ENCODE measurements at regions not wholly inside any gene's neighbourhood (a gene's known extent, or its start where the extent isn't known, plus 50 kb on each side); places are given as distances from the start of the nearest gene placed in this dataset.
A peak's percentile ranks its signal among the peaks of the same experiment; 100 is the strongest.

GRCh38 chr15:48012191-48012590 lies 108.6 kb upstream of the SLC24A5 start:
- Histone ChIP-seq H3K9me3 (replicated peaks) (no peaks in the 10 kb centered on the region), H3K27ac (no peak overlapping the region)

GRCh38 chr15:48016865-48017264 lies 103.9 kb upstream of the SLC24A5 start:
- DNase-seq: no peak
- Histone ChIP-seq H3K36me3 (no peaks in the 10 kb centered on the region), H3K9me3 (replicated peaks) (no peaks in the 10 kb centered on the region), H3K27me3 (no peaks in the 10 kb centered on the region), H3K27ac (no peak overlapping the region), H3K4me1 (no peaks in the 10 kb centered on the region), H3K4me3 (no peak overlapping the region)

More at GRCh38 chr15:48012191-48012590, 108.6 kb upstream of the SLC24A5 start:
- no peak for DNase-seq
- Histone ChIP-seq H3K27me3 (no peaks in the 10 kb centered on the region), H3K4me3 (no peak overlapping the region), H3K4me1 (no peaks in the 10 kb centered on the region), H3K36me3 (no peaks in the 10 kb centered on the region)

GRCh38 chr15:48017747-48018146 lies 103.0 kb upstream of the SLC24A5 start:
- Histone ChIP-seq H3K4me3 (no peak overlapping the region), H3K9me3 (replicated peaks) (no peaks in the 10 kb centered on the region), H3K27ac (no peak overlapping the region), H3K27me3 (no peaks in the 10 kb centered on the region), H3K4me1 (no peaks in the 10 kb centered on the region), H3K36me3 (no peaks in the 10 kb centered on the region)
- peak in 1 of 2 experiments; percentile 3 for DNase-seq

DNA sequence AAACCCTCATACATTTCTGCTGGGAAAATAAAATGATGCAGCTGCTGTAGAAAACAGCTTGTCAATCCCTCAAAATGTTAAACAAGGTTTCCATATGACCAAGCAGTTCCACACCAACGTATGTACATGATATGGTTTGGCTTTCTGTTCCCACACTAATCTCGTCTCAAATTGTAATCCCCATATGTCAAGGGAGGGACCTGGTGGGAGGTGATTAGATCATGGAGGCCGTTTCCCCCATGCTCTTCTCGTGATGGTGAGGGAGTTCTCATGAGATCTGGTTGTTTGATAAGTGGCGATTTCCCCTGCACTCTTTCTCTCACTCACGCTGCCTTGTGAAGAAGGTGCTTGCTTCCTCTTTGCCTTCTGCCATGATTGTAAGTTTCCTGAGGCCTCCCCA lies 100.6 kb upstream of the SLC24A5 start:
- H3K9me3 ChIP-seq (replicated peaks): no peaks in the 10 kb centered on the region
- DNase-seq: no peak
- H3K36me3 ChIP-seq: no peaks in the 10 kb centered on the region

DNA sequence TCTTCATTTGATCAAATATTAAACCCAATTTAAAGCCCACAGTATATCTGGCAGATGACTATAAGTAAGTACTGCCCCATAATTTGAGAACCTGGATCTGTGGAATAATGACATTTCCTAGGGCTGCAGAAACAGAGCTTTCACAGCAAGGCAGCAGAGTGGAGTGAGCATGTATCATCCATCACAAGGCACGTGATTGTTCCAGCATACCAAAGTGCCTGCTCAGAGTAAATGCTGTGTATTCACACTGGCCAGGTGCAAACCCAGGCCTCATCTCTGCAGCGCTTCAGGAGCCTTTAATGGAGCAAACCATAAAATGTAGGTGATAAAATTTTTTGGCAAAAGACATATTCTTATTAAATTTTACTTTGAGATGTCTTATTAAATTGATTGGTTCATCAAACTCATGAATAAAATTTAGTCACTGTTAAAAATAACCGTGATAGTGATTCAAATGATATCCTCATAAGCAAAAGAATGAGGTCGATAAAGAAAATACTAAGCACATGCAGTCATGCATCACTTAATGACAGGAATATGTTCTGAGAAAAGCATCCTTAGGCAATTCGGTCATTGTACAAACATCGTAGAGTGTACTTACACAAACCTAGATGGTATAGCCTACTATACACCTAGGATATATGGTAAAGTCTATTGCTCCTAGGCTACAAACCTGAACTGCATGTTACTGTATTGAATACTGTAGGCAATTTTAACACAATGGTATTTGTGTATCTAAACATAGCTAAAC lies 99.3 kb upstream of the SLC24A5 start:
- Histone ChIP-seq H3K9me3 (replicated peaks) (no peaks in the 10 kb centered on the region), H3K4me1 (no peaks in the 10 kb centered on the region), H3K27ac (no peak overlapping the region), H3K36me3 (no peaks in the 10 kb centered on the region), H3K27me3 (no peaks in the 10 kb centered on the region), H3K4me3 (no peak overlapping the region)
- no peak for DNase-seq

More for the DNA sequence above, 100.6 kb upstream of the SLC24A5 start:
- Histone ChIP-seq H3K27ac (no peak overlapping the region), H3K4me3 (no peak overlapping the region), H3K27me3 (no peaks in the 10 kb centered on the region), H3K4me1 (no peaks in the 10 kb centered on the region)

DNA sequence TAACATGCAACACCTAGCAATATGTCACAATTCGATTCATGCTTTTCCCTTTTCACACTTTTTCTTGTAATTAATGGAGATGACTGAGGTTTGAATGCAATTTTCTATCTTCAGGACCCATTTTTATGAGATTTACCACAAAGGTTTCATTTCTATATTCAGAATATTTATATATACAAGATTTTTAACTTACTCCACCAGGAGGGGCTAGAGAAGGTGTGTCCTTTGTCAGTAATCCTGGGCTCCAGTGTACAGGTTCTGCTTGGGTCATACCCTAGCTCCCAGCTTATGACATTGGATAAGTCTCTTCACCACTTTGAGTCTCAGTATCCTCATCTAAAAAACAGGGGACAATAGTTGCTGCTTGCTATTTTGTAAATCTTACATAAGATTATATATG lies 95.7 kb upstream of the SLC24A5 start:
- no peak overlapping the region for H3K27ac ChIP-seq
- no peak for DNase-seq
- H3K4me1 ChIP-seq: no peaks in the 10 kb centered on the region
- H3K4me3 ChIP-seq: no peak overlapping the region
- H3K36me3 ChIP-seq: no peaks in the 10 kb centered on the region
- H3K9me3 ChIP-seq (replicated peaks): no peaks in the 10 kb centered on the region
- no peaks in the 10 kb centered on the region for H3K27me3 ChIP-seq

DNA sequence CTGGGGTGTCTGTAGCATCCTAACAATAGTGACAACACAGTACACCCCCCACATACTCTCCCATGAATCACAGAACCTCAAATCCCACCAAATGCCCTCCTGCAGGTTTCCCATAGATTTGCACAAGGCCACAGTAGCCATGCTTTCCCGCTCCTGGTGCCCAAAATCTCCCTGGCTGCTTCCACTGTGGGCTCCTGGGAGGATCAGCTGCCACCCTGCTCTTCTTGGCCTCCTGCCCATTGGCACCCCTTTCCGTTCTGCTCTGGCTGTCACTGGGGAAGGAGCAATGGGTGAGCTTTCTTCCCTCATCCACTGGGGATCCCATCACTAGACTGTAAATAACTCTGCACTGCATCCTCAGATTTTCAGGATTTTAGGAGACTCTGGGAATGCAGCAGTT lies 92.1 kb upstream of the SLC24A5 start:
- H3K27me3 ChIP-seq: no peaks in the 10 kb centered on the region
- H3K27ac ChIP-seq: no peak overlapping the region
- no peak for DNase-seq
- H3K36me3 ChIP-seq: no peaks in the 10 kb centered on the region
- no peaks in the 10 kb centered on the region for H3K9me3 ChIP-seq (replicated peaks)
- no peak overlapping the region for H3K4me3 ChIP-seq
- H3K4me1 ChIP-seq: no peaks in the 10 kb centered on the region

DNA sequence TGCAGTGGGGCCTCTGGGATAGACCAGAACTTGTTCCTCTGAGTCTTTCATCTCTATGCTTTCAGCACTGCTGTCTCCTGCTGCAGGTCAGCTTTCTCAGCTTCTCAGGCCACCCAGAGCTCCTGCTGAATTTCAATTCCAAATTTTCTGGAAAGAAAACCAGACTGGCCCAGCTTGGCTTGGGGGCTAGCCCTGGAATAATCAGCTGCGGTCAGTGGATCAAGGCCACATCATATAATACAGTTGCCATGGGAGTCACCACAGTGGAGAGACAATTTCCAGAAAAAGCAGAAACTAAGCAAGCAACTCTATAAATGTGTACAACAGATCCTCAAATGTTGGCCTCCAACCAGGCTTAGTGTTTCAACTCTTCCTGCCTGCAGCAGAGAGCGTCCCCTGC lies 91.1 kb upstream of the SLC24A5 start:
- DNase-seq: no peak
- Histone ChIP-seq H3K36me3 (no peaks in the 10 kb centered on the region), H3K4me1 (no peaks in the 10 kb centered on the region), H3K27me3 (no peaks in the 10 kb centered on the region), H3K9me3 (replicated peaks) (no peaks in the 10 kb centered on the region), H3K4me3 (no peak overlapping the region), H3K27ac (no peak overlapping the region)

- DNase-seq: no peak
- no peaks in the 10 kb centered on the region for H3K9me3 ChIP-seq (replicated peaks)
- H3K27ac ChIP-seq: no peak overlapping the region
- no peaks in the 10 kb centered on the region for H3K36me3 ChIP-seq
- H3K4me1 ChIP-seq: no peaks in the 10 kb centered on the region
- H3K27me3 ChIP-seq: no peaks in the 10 kb centered on the region
- no peak overlapping the region for H3K4me3 ChIP-seq
Measured at GRCh38 chr15:48031466-48031865, 89.3 kb upstream of the SLC24A5 start.

- H3K27me3 ChIP-seq: no peaks in the 10 kb centered on the region
- DNase-seq: no peak
- H3K4me3 ChIP-seq: no peak overlapping the region
- no peaks in the 10 kb centered on the region for H3K36me3 ChIP-seq
- no peaks in the 10 kb centered on the region for H3K9me3 ChIP-seq (replicated peaks)
- no peaks in the 10 kb centered on the region for H3K4me1 ChIP-seq
- no peak overlapping the region for H3K27ac ChIP-seq
Measured at GRCh38 chr15:48031973-48032372, 88.8 kb upstream of the SLC24A5 start.

DNA sequence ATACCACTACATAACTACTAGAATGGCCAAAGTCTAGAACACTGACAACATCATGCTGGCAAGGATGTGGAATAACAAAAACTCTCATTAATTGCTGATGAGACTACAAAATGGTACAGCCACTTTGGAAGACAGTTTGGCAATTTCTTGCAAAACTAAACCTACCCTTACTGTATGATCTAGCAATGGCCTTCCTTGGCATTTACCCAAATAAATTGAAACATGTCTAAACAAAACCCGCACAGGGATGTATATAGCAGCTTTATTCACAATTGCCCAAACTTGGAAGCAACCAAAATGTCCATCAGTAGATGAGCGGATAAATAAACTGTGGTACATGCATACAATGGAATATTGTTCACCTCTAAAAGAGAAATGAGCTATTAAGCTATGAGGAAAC lies 87.9 kb upstream of the SLC24A5 start:
- Histone ChIP-seq H3K9me3 (replicated peaks) (no peaks in the 10 kb centered on the region), H3K36me3 (no peaks in the 10 kb centered on the region), H3K4me3 (no peak overlapping the region), H3K27me3 (no peaks in the 10 kb centered on the region), H3K27ac (no peak overlapping the region), H3K4me1 (no peaks in the 10 kb centered on the region)
- DNase-seq: no peak

DNA sequence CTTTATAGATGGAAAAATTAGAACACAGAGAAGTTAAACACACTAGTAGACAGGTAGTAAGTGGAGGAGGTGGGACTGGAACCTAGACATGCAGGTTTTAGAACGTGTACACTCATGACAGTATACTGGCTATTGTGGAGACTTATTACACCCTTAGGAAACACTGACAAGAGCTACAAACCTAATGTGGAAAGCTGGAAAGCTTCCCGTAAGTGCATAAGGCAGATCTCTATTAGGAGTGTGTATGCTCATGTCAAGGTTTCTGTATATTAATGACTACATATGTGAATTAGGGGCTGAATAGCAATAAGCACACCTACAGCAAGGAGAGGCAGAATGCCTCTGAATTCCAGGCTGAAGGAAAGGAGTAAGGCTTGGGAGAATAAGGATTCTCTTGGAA lies 82.6 kb upstream of the SLC24A5 start:
- DNase-seq: no peak
- H3K4me1 ChIP-seq: peaks cover 3% of the 10 kb centered on the region; the same call in 1 of the 2 replicates
- H3K9me3 ChIP-seq (replicated peaks): no peaks in the 10 kb centered on the region
- H3K36me3 ChIP-seq: no peaks in the 10 kb centered on the region
- H3K27ac ChIP-seq: no peak overlapping the region
- H3K4me3 ChIP-seq: no peak overlapping the region
- no peaks in the 10 kb centered on the region for H3K27me3 ChIP-seq

- no peaks in the 10 kb centered on the region for H3K27me3 ChIP-seq
- no peaks in the 10 kb centered on the region for H3K9me3 ChIP-seq (replicated peaks)
- H3K4me1 ChIP-seq: peaks cover 3% of the 10 kb centered on the region; the same call in 1 of the 2 replicates
- H3K36me3 ChIP-seq: no peaks in the 10 kb centered on the region
- peak; percentile 56 to 67 for DNase-seq
- no peak overlapping the region for H3K4me3 ChIP-seq
- H3K27ac ChIP-seq: no peak overlapping the region
Measured at GRCh38 chr15:48040166-48040817, 80.5 kb upstream of the SLC24A5 start.

GRCh38 chr15:48041454-48041853 lies 79.3 kb upstream of the SLC24A5 start:
- H3K36me3 ChIP-seq: no peaks in the 10 kb centered on the region
- H3K9me3 ChIP-seq (replicated peaks): no peaks in the 10 kb centered on the region
- DNase-seq: no peak
- no peaks in the 10 kb centered on the region for H3K27me3 ChIP-seq
- H3K4me3 ChIP-seq: no peak overlapping the region
- no peak overlapping the region for H3K27ac ChIP-seq
- peaks cover 3% of the 10 kb centered on the region; the same call in 1 of the 2 replicates for H3K4me1 ChIP-seq

- DNase-seq: peak in 1 of 2 experiments; percentile 7
- Histone ChIP-seq H3K27ac (no peak overlapping the region), H3K36me3 (no peaks in the 10 kb centered on the region), H3K4me3 (no peak overlapping the region), H3K9me3 (replicated peaks) (no peaks in the 10 kb centered on the region), H3K4me1 (no peaks in the 10 kb centered on the region; the same call in 1 of the 2 replicates), H3K27me3 (no peaks in the 10 kb centered on the region)
Measured at GRCh38 chr15:48046813-48047438, 73.9 kb upstream of the SLC24A5 start.
